VCaP (cell line): ENCODE measurements at regions not wholly inside any gene's neighbourhood (a gene's known extent, or its start where the extent isn't known, plus 50 kb on each side); places are given as distances from the start of the nearest gene placed in this dataset.
"Not testable (repeated sequence)": the region's sequence is repeated elsewhere in the genome, so short reads cannot be mapped to it uniquely, and the experiment has no call there.

Source experiments
- H3K27ac ChIP-seq: fragments of 450-650 bp; 2 replicates; pipeline ENCODE4 v1.5.1; 2017
- TF ChIP-seq, protein P1 (sequence below): fragments of 450-650 bp; conservative IDR thresholded peaks from 2 replicates; pipeline ENCODE4 v1.5.1; 2017; ENCODE audit warnings: mild to moderate bottlenecking, moderate library complexity

DNA sequence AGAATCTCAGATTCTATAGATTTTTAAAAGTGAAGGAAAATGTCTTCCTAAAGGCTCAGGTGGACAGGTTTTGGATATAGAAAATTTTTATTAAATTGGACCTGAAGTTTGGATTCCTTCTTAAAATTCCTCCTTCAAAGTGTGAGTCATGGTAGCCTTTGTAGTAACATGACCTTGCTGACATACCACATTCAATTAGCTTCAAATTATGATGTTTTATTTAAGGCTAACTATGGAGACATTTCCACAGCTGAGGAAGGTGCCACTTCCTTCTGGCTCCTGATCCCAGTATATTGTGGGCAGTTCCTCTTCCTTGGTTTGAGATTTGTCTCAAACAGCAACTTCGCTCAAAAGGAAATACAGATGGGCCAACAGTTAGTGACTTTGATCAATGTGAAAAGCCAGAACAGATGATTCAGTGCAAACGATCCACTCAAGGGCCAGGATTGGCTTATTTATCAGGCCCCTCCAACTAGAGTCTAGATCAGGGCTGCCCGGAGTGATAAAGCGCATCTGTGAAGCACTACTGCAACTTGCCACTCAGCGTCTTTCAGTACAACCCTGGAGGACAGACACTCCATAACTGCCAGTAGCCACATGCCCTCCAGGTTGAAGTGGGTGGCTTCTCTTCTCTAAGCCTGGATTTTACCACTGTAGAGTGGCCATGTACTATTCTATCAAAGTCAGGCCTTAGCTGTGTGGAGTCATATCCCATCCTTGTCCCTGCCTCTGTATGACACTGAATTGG lies 573.5 kb downstream of the KIF20B start:
- no peak overlapping the region for H3K27ac ChIP-seq
- TF ChIP-seq, protein P1, sequence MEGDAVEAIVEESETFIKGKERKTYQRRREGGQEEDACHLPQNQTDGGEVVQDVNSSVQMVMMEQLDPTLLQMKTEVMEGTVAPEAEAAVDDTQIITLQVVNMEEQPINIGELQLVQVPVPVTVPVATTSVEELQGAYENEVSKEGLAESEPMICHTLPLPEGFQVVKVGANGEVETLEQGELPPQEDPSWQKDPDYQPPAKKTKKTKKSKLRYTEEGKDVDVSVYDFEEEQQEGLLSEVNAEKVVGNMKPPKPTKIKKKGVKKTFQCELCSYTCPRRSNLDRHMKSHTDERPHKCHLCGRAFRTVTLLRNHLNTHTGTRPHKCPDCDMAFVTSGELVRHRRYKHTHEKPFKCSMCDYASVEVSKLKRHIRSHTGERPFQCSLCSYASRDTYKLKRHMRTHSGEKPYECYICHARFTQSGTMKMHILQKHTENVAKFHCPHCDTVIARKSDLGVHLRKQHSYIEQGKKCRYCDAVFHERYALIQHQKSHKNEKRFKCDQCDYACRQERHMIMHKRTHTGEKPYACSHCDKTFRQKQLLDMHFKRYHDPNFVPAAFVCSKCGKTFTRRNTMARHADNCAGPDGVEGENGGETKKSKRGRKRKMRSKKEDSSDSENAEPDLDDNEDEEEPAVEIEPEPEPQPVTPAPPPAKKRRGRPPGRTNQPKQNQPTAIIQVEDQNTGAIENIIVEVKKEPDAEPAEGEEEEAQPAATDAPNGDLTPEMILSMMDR: no peak

DNA sequence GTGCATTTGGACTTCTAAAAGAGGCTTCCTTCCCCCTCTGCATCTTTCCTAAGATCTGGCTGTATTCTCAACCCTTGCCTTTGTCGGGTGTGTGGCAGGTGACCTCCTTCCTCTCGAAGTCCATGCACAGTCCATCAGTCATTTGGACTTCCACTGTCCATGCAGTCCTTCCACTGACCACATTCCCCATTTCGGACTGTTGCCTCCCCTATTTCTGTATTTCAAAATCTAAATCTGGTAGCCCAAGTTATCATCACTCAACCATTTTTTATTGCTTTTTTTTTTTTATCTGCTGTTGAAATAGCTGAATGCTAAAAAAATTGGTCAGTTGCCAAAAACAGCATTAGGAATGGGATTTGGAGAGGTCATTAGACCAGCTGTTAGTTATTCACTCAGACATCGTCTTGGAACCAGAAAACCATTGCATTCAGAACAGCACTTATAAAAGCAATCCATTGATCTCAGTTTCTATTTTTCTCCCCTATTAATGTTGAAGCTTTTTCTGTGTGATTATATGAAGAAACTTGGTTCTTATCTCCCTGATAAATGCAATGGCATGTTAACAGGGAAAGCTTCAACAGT lies 575.6 kb downstream of the KIF20B start:
- TF ChIP-seq, protein P1: no peak
- no peak overlapping the region for H3K27ac ChIP-seq

DNA sequence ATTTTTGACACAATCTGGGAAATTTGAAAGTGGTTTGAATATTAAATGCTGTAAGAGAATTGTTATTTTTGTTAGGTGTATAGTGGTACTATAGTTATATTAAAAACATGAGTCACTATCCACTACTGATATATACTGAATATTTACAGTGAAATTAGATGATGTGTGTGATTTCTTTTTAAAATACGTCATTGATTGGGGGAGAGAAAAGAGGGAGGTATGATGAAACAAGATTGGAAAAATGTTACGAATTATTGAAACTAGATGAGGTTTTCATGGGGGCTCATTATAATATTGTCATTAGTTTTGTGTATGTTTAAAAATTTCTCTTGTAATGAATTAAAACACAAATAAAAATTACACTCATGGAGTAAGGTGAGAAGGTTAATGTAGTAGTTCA lies 571.4 kb downstream of the HTR7 start:
- no peak overlapping the region for H3K27ac ChIP-seq
- TF ChIP-seq, protein P1: no peak

DNA sequence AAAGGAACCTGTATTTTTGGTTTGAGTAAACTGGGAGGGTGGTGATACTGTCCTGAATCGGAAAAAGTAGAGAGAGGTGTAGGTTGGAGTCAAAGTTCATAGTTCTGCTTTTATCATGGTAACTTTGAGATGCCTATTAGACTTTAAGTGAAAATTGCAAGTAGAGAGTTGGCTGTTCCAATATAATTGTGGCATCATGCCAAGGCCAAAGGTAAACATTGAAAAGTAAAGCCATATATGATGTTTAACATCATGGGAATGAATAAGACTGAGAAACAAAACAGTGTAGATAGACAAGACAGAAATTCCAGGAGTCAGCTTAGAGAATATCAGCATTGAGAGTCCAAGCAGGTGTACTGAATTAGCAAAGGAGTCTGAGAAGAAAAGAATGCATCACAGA lies 570.9 kb downstream of the HTR7 start:
- no peak overlapping the region for H3K27ac ChIP-seq
- TF ChIP-seq, protein P1: no peak

DNA sequence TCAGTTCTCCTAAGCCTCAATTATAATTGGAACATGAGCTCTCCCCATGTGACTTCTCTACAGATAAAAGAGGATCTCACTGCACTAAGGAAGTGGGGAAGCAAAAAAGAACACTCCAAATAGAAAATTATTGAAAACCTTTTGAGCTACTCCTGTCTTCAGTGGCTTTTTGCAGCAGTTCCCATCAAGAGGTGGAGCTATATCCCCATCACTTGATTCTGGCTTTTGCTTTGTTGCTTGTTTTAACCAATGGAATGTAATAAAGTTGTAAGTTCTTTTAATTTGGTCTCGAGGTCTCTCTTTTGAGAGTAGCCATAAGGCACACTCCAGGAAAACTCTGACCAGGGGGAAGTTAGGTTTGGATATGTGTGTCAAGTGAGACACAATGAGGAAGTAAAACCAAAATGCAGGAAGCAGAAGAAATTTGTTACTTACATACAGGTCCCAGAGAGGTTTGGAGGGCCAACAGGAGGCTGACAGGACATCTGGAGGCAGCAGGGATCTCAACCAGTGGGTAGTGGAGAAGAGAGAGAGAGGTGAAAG lies 569.4 kb downstream of the HTR7 start:
- TF ChIP-seq, protein P1: peak; percentile 59
- H3K27ac ChIP-seq: no peak overlapping the region

DNA sequence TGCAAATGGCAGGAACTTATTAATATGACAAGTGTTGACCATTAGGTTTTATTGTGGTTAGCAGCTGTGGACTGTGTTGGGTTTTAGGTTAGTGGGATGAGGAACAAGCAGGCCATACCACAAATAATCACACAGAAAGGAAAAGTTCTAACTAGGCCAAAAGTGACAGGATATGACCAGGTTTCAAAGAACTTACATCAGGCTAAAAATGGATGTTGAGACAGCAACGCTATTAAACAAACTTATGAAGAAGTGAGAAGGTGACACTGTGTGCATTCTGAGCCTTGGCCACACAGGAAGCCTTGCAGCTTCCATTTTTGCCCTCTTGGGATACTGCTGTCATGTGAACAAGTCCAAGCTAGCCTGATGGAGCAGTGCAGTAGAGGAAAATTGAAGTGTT lies 568.8 kb downstream of the HTR7 start:
- TF ChIP-seq, protein P1: no peak
- H3K27ac ChIP-seq: no peak overlapping the region

DNA sequence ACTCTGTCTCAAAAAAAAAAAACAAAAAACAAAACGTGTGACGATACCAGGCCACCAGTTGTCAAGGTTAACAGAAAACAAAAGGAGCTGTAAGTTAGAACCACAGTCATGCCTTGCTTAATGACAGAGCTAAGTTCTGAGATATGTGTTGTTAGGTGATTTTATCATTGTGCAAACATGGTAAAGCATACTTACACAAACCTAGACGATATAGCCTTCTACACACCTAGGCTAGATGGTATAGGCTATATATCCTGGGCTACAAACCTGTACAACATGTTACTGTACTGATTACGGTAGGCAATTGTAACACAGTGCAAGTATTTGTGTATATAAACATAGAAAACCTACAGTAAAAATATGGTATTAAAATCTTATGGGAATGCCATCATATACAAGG lies 564.2 kb downstream of the HTR7 start:
- no peak overlapping the region for H3K27ac ChIP-seq
- TF ChIP-seq, protein P1: no peak

DNA sequence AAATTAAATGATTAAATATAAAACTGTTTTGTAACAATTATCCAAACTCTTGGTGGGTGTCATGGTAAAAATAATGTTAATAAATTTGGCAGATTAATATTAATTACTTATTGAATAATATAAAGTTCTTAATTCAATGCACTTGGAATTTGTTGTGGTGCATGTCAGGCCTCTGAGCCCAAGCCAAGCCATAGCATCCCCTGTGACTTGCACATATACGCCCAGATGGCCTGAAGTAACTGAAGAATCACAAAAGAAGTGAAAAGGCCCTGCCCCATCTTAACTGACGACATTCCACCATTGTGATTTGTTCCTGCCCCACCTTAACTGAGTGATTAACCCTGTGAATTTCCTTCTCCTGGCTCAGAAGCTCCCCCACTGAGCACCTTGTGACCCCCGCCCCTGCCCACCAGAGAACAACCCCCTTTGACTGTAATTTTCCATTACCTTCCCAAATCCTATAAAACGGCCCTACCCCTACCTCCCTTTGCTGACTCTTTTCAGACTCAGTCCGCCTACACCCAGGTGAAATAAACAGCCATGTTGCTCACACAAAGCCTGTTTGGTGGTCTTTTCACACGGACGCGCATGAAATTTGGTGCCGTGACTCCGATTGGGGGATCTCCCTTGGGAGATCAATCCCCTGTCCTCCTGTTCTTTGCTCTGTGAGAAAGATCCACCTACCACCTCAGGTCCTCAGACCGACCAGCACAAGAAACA lies 562.9 kb downstream of the HTR7 start:
- not testable (repeated sequence) for H3K27ac ChIP-seq

DNA sequence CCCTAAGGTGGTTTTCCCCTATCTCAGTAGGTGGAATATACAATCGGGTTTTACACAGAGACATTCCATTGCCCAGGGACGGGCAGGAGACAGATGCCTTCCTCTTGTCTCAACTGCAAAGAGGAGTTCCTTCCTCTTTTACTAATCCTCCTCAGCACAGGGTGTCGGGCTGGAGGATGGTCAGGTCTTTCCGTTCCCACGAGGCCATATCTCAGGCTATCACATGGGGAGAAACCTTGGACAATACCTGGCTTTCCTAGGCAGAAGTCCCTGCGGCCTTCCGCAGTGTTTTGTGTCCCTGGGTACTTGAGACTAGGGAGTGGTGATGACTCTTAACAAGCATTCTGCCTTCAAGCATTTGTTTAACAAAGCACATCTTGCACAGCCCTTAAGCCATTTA lies 555.8 kb downstream of the HTR7 start:
- not testable (repeated sequence) for H3K27ac ChIP-seq
